Activated CD8-positive, alpha-beta memory T cell treated with anti-CD3 and anti-CD28 coated beads, Interleukin-2, amount 50 U/mL, for 48 hours (primary cell): ENCODE measurements at regions not wholly inside any gene's neighbourhood (a gene's known extent, or its start where the extent isn't known, plus 50 kb on each side); places are given as distances from the start of the nearest gene placed in this dataset.
A peak's percentile ranks its signal among the peaks of the same experiment; 100 is the strongest.
"Not testable (repeated sequence)": the region's sequence is repeated elsewhere in the genome, so short reads cannot be mapped to it uniquely, and the experiment has no call there.

ENCODE experiments used
- DNase-seq: peaks from one replicate; pipeline ENCODE4 v3.0.0-alpha.2; 2020

DNA sequence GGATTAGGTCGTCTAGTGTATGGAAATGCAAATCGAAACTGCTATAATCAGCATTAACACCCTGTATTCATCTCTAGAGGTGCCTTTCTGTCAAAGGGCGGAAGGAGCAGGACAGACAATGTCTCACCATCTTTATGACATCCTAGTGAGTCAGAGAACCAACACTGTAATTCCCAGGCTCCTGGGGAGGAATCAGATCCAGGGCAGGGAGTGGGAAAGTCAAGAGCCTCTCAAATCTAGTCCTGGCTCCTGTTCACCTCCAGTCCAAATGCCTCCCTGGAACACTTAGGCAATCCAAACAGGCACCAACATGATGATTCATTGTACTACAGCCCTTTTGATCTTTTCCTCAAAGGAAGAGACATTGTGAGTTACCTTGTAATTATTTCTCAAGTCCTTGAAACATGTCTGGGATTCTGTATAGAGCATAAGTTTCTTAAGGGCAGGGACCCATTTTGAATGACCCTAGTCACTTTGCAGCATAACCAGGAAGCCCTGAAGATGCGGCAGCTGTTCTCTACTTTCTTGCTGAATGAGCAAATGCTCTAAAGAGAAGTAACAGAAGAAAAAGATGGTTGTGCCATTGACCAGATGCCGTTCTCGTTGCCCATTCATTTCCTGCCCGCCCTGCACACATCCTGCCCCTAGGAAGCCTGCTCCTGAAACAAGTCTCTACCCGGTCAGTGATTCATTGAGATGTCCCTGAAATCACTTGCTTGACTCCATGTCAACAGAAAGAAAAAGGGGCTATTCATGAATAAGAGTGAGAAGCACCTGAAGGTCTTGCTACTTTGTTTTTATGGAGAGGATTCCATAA is 112.8 kb upstream of the JARID2 start:
- no peak for DNase-seq

- no peak for DNase-seq
Observed at GRCh38 chr6:15137086-15137485, 108.8 kb upstream of the JARID2 start.

GRCh38 chr6:15143086-15143485 is 102.8 kb upstream of the JARID2 start:
- no peak for DNase-seq

- DNase-seq, result no peak
Observed at GRCh38 chr6:15143540-15143939, 102.3 kb upstream of the JARID2 start.

GRCh38 chr6:15145821-15146220 is 100.0 kb upstream of the JARID2 start:
- no peak for DNase-seq

DNA sequence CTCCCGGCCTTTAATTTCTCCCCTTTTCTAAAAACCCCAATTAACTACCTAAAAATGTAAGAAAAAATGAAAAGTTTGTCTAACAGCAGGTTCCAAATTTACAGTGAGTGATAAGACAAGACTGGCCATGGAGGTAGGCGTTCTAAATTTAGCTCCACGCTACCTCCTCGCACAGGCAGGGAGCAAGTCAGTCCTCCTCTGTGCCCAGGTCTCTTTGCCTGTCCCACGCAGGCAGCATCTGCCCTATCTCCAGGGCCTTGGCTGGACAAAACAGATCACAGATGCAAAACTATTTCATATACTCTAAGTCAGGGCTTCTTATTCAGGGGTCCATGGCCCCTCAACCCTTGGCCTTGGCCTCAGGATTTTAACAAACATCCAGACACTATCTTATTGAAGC is 98.0 kb upstream of the JARID2 start:
- DNase-seq, result no peak

GRCh38 chr6:15148356-15148946 is 97.4 kb upstream of the JARID2 start:
- DNase-seq, result no peak

DNA sequence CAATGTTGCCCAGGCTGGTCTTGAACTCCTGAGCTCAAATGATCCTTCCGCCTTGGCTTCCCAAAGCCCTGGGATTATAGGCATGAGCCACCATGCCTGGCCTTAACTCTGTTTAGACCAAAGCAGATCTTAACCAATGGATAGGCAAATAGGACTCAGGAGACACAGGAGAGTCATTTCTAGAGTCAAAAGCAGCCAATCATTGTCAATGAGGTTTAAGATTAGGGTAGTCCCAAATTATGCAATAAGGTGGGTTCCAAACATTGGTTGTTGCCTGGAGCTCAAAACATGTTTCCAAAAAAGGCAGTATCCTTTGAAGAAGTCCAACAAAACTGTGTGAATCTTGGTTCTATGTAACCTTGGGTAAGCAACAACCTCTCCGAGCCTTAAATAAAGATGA is 95.7 kb upstream of the JARID2 start:
- no peak for DNase-seq

GRCh38 chr6:15152700-15153099 is 93.2 kb upstream of the JARID2 start:
- DNase-seq, result no peak

- no peak for DNase-seq
Observed at GRCh38 chr6:15153191-15153590, 92.7 kb upstream of the JARID2 start.

GRCh38 chr6:15157479-15157878 is 88.4 kb upstream of the JARID2 start:
- DNase-seq, result no peak

DNA sequence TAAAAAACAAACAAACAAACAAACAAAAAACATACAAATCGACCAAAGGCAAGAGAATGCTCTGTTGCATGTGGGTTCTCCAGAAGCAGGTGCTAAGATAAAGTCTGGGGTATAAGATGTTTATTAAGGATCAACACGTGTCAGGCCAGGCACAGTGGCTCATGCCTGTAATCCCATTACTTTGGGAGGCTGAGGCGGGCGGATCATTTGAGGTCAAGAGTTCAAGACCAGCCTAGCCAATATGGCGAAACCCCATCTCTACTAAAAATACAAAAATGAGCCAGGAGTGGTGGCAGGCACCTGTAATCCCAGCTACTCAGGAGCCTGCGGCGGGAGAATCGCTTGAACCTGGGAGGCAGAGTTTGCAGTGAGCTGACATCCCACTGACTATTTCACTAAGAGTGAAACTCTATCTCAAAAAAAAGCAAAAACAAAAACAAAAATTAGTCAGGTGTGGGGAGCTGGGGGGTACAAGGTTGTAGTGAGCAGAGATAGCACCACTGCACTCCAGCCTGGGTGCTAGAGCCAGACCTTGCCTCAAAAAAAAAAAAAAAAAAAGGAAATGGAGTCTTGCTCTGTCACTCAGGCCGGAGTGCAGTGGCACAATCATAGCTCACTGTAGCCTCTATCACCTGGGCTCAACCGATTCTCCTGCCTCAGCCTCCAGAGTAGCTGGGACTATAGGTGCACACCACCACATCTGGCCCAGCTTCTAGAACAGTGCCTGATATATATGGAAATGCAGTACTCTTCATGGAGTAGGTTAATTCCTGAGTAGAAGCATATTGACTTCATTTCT is 86.8 kb upstream of the JARID2 start:
- DNase-seq, result no peak

GRCh38 chr6:15160812-15161211 is 85.1 kb upstream of the JARID2 start:
- DNase-seq, result no peak

GRCh38 chr6:15164855-15165254 is 81.0 kb upstream of the JARID2 start:
- not testable (repeated sequence) for DNase-seq

GRCh38 chr6:15166121-15166520 is 79.7 kb upstream of the JARID2 start:
- no peak for DNase-seq

- no peak for DNase-seq
Observed at GRCh38 chr6:15170126-15170525, 75.7 kb upstream of the JARID2 start.

- no peak for DNase-seq
Observed at GRCh38 chr6:15171026-15171425, 74.8 kb upstream of the JARID2 start.

- no peak for DNase-seq
Observed at GRCh38 chr6:15176816-15177370, 69.0 kb upstream of the JARID2 start.

DNA sequence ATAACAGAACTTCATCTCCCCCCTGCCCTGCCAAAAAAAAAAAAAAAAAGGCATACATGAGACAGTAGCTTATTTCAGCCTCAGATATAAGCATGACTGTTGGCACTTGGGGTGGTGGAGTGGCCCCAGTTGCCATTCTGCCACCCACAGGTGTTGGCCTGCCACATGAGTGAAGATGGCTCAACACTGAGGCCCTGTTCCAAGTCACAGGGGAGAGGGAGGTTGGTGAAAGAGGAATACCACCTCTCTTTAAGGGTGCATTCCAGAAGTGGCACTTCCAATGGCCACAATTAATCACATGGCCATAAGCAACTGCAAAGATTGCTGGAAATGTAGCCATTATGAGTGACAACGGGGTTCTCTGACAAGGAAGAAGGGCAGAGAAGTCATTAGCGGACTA is 61.9 kb upstream of the JARID2 start:
- DNase-seq, result peak; percentile 66

GRCh38 chr6:15184441-15184861 is 61.4 kb upstream of the JARID2 start:
- DNase-seq, result peak; percentile 61

DNA sequence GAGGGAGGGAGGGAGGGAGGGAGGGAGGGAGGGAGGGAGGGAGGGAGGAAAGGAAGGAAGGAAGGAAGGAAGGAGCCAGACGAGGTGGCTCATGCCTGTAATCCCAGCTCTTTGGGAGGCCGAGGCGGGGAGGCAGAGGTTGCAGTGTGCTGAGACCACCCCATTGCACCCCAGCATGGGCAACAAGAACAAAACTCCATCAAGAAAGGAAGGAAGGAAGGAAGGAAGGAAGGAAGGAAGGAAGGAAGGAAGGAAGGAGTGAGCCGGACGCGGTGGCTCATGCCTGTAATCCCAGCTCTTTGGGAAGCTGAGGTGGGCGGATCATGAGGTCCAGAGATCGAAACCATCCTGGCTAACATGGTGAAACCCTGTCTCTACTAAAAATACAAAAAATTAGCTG is 60.8 kb upstream of the JARID2 start:
- DNase-seq, result not testable (repeated sequence)

GRCh38 chr6:15193451-15193850 is 52.4 kb upstream of the JARID2 start:
- not testable (repeated sequence) for DNase-seq

- DNase-seq, result no peak
Observed at GRCh38 chr6:15194453-15194852, 51.4 kb upstream of the JARID2 start.
